ENCODE measurements at regions not wholly inside any gene's neighbourhood (a gene's known extent, or its start where the extent isn't known, plus 50 kb on each side); places are given as distances from the start of the nearest gene placed in this dataset.

GRCh38 chr1:83798965-83799364, 200.0 kb downstream of the TTLL7 start:
- TF ChIP-seq CTCF (IDR thresholded peaks at IDR 0.05) (no peak), POLR2A (IDR thresholded peaks at IDR 0.05) (no peak), POLR2AphosphoS5 (IDR thresholded peaks at IDR 0.05) (no peak)
